Esophagus muscularis mucosa (tissue), 4 donors: ENCODE measurements at regions not wholly inside any gene's neighbourhood (a gene's known extent, or its start where the extent isn't known, plus 50 kb on each side); places are given as distances from the start of the nearest gene placed in this dataset.

Experiments used
- DNase-seq: peaks from one replicate; pipeline ENCODE4 v3.0.0-alpha.2; 2017; ENCODE audit errors: extremely low spot score
- H3K27ac ChIP-seq, 4 donors: fragments of 200-600 bp; sonication (generic); replicated peaks in 1 of 4; 1 replicate in 3 of 4; 2 replicates in 1 of 4; pipeline ENCODE4 v1.5.1; 2016 to 2019; ENCODE audit warnings: mild to moderate bottlenecking in 1 of 4
- H3K27me3 ChIP-seq, 4 donors: fragments of 200-600 bp; sonication (generic); one replicate each; pipeline versions ENCODE4 v1.5.1 to v1.6.0; 2016 to 2019
- H3K36me3 ChIP-seq, 4 donors: fragments of 200-600 bp; sonication (generic); one replicate each; pipeline ENCODE4 v1.5.1; 2016 to 2019
- H3K4me1 ChIP-seq, 4 donors: fragments of 200-600 bp; sonication (generic); one replicate each; pipeline ENCODE4 v1.5.1; 2016 to 2019
- H3K4me3 ChIP-seq, 4 donors: fragments of 200-600 bp; sonication (generic); 1 replicate in 2 of 4; 2 replicates in 2 of 4; pipeline ENCODE4 v1.5.1; 2016 to 2019; ENCODE audit warnings: mild to moderate bottlenecking in 4 of 4, moderate library complexity in 1 of 4
- H3K9me3 ChIP-seq, 4 donors: fragments of 200-600 bp; sonication (generic); 1 replicate in 3 of 4; 2 replicates in 1 of 4; pipeline ENCODE4 v1.5.1; 2016 to 2019
- EP300 ChIP-seq: sonication (generic); formaldehyde crosslinking; IDR thresholded peaks from one replicate; pipeline ENCODE4 v1.6.1; 2017; ENCODE audit warnings: antibody characterized with exemption
- POLR2A ChIP-seq: fragments of 450-650 bp; IDR thresholded peaks from one replicate; pipeline ENCODE4 v1.6.1; 2017; ENCODE audit warnings: antibody characterized with exemption, moderate library complexity, mild to moderate bottlenecking, low read depth
- POLR2AphosphoS5 ChIP-seq, 2 donors: sonication (generic); formaldehyde crosslinking; IDR thresholded peaks; one replicate each; pipeline ENCODE4 v1.6.1; 2017; ENCODE audit warnings: antibody characterized with exemption in 2 of 2
- WGBS: methylation state at CpG from one replicate; pipeline ENCODE4 v1.1.5; 2018; 5-methylcytosine and 5-hydroxymethylcytosine counted together
- intact Hi-C: fragments of 100-400 bp; cut with DNase I; formaldehyde crosslinking; loops from one replicate; pipeline ENCODE4 v1.15.1; 2023
- TF ChIP-seq, protein P1 (sequence below), 3 experiments: fragments of 200-600 bp in 2 of 3; fragments of 450-650 bp in 1 of 3; sonication (generic) in 2 of 3; IDR thresholded peaks; one replicate each; pipeline ENCODE4 v1.5.1; 2017 to 2019; ENCODE audit warnings: antibody characterized with exemption in 3 of 3, mild to moderate bottlenecking in 2 of 3, moderate library complexity in 1 of 3

DNA sequence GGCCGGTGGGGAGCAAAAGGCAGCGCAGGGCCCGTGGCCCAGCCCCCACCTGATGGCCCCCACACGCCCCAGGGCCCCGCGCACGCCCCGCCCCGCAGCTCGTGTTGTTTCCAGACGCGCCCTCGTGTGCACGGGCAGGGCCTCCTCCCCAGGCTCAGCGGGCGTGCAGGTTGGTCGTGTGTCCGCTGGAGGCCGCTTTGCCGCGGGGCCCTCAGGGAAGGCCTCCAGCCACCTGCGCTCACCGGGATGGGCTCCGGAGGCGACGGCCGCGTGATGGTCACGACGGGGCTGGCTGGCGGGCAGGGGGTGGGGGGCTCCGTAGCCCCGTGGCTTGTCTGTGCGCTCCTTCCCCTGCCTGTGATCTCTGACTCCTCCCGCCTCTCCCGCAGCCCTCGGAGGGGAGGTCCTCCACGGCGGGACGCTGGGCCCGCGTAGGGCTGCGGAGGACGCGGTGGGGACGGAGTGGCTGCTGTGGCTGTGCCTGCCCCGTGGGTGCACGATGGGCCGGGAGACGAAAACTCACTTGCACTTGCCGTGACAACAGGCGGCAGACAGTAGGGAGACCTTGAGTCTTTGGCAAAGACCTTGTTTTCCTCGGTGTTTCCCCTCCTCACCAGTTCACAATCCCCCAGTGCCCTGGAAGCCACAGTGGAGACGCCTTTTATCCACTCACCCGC is 67.1 kb downstream of the RTP5 start:
- Histone ChIP-seq H3K4me1 (peaks cover 3 to 33% (median 31%) of the 10 kb centered on the region in 4 donors), H3K36me3 (no peaks in the 10 kb centered on the region), H3K9me3 (no peaks in the 10 kb centered on the region), H3K4me3 (peak overlapping the region in 1 of 4 donors; percentile 25), H3K27me3 (peaks cover 0 to 13% (median 0%) of the 10 kb centered on the region in 4 donors), H3K27ac (no peak overlapping the region)
- 74% methylated on average over 25 of the region's 55 CpGs for WGBS
- intact Hi-C loops, result no loop called here
- TF ChIP-seq, protein P1, sequence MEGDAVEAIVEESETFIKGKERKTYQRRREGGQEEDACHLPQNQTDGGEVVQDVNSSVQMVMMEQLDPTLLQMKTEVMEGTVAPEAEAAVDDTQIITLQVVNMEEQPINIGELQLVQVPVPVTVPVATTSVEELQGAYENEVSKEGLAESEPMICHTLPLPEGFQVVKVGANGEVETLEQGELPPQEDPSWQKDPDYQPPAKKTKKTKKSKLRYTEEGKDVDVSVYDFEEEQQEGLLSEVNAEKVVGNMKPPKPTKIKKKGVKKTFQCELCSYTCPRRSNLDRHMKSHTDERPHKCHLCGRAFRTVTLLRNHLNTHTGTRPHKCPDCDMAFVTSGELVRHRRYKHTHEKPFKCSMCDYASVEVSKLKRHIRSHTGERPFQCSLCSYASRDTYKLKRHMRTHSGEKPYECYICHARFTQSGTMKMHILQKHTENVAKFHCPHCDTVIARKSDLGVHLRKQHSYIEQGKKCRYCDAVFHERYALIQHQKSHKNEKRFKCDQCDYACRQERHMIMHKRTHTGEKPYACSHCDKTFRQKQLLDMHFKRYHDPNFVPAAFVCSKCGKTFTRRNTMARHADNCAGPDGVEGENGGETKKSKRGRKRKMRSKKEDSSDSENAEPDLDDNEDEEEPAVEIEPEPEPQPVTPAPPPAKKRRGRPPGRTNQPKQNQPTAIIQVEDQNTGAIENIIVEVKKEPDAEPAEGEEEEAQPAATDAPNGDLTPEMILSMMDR (IDR thresholded peaks at IDR 0.05), result no peak
- TF ChIP-seq EP300, result no peak
- no peak for TF ChIP-seq POLR2AphosphoS5 (IDR thresholded peaks at IDR 0.05)
- TF ChIP-seq POLR2A, result no peak
- no peak for DNase-seq

DNA sequence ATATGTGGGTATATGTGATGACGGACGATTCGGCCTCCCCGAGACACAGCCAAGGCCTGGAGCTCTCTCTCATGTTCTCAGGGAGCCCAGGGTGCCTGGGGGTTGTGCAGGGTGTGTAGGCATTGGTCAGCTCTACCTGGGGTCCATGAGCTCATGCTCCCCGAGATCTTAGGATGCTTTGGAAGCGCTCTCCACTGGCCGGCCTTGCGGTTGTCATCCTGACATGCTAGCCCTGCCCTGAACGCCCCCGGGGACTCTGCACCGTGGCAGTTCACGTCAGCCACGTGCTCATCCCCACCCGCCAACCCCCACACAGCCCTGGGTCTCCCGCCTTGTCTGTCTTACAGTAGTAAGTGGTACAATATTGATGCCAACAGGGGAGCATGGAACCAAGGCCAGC is 67.8 kb downstream of the RTP5 start:
- no peaks in the 10 kb centered on the region for H3K36me3 ChIP-seq
- 93% methylated on average over 6 of the region's 15 CpGs for WGBS
- intact Hi-C loops, result no loop called here

DNA sequence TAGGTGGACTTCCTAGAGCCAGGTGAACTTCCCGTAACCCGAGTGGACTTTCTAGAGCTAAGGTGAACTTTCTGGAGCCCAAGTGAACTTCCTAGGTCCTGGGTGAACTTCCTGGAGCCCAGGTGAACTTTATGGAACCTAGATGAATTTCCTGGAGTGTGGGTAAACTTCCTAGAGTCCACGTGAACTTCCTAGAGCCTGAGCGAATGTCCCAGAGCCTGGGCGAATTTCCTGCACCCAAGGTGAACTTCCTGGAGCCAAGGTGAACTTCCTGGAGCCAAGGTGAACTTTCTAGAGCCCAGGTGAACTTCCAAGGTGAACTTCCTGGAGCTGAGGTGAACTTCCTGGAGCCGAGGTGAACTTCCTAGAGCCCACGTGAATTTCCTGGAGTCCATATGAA is 70.0 kb downstream of the RTP5 start:
- Histone ChIP-seq H3K27me3 (peaks cover 0 to 13% (median 0%) of the 10 kb centered on the region in 4 donors), H3K27ac (no peak overlapping the region), H3K4me1 (peaks cover 0 to 8% (median 4%) of the 10 kb centered on the region in 4 donors), H3K36me3 (no peaks in the 10 kb centered on the region), H3K4me3 (no peak overlapping the region), H3K9me3 (no peaks in the 10 kb centered on the region)
- TF ChIP-seq EP300 (no peak), POLR2AphosphoS5 (IDR thresholded peaks at IDR 0.05) (no peak), POLR2A (no peak)
- TF ChIP-seq, protein P1 (IDR thresholded peaks at IDR 0.05), result no peak
- WGBS, result 88% methylated on average over 4 of the region's 7 CpGs
- no peak for DNase-seq
- intact Hi-C loops, result no loop called here

More for the DNA sequence above, 67.8 kb downstream of the RTP5 start:
- TF ChIP-seq EP300, result no peak
- DNase-seq, result no peak
- H3K4me1 ChIP-seq, result peaks cover 3 to 29% (median 26%) of the 10 kb centered on the region in 4 donors
- peaks cover 0 to 13% (median 0%) of the 10 kb centered on the region in 4 donors for H3K27me3 ChIP-seq
- no peak overlapping the region for H3K27ac ChIP-seq
- H3K4me3 ChIP-seq, result no peak overlapping the region
- H3K9me3 ChIP-seq, result no peaks in the 10 kb centered on the region

DNA sequence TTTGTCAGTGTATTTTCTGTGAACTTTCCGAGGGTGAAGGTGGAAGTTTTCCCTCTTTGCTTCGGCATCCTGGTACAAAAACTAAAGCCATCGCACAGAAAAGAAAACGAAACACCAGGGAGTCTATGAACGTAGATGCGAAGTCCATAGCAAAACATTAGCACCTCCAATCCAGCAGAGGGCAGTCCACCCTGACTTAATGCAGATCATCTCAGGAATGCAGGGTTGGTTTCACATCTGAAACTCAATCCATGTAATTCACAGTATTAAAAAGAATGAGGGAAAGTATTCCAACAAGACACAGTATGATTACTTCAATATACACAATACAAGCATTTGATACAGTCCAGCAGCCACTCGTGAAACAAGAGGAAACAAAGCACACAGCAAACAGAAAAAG is 70.8 kb downstream of the RTP5 start:
- Histone ChIP-seq H3K27me3 (peaks cover 0 to 13% (median 0%) of the 10 kb centered on the region in 4 donors), H3K36me3 (no peaks in the 10 kb centered on the region), H3K4me1 (peaks cover 0 to 8% (median 0%) of the 10 kb centered on the region in 4 donors), H3K9me3 (no peaks in the 10 kb centered on the region), H3K27ac (no peak overlapping the region), H3K4me3 (no peak overlapping the region)
- TF ChIP-seq EP300, result no peak
- TF ChIP-seq, protein P1 (IDR thresholded peaks at IDR 0.05), result peak in 1 of 3 experiments; percentile 14
- 93% methylated on average over 7 of the region's 7 CpGs for WGBS
- intact Hi-C loops, result no loop called here
- no peak for DNase-seq

DNA sequence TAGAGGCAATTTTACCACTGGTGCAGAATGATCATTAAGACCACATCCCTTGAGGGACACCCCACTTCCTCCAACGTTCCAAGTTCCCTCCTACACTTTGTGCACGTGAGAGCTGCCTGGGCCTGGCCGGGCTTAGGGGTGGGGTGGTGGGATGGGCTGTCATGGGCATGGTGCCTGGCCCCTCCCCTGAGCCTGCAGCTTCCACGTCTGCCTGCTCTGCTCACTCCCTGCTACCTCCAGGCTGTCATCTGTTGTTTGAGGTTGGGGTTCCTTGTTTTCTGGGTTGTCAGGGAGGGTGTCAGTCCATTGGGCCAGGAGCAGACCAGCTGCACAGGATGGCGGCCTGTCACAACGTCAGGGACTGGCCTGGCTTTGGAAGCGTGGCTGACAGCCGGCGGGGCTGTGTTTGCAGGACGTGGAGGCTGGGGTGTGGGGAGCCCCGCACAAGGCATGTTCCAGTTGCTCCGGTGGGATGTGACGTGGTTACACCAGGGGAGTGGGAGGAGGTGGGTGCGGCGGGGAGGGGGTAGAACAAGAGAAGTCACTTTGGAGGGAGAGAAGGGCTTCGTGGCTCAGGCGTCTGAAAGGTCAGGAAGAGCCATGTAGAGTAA is 72.3 kb downstream of the RTP5 start:
- no peak overlapping the region for H3K4me3 ChIP-seq
- H3K36me3 ChIP-seq, result no peaks in the 10 kb centered on the region
- intact Hi-C loops, result no loop called here
- H3K9me3 ChIP-seq, result no peaks in the 10 kb centered on the region
- TF ChIP-seq POLR2A, result no peak
- no peak for TF ChIP-seq POLR2AphosphoS5 (IDR thresholded peaks at IDR 0.05)
- TF ChIP-seq, protein P1 (IDR thresholded peaks at IDR 0.05), result no peak
- TF ChIP-seq EP300, result no peak
- WGBS, result 59% methylated on average over 17 of the region's 17 CpGs
- DNase-seq, result no peak
- peaks cover 0 to 5% (median 0%) of the 10 kb centered on the region in 4 donors for H3K27me3 ChIP-seq
- no peak overlapping the region for H3K27ac ChIP-seq
- no peaks in the 10 kb centered on the region for H3K4me1 ChIP-seq
